ENCODE measurements at regions not wholly inside any gene's neighbourhood (a gene's known extent, or its start where the extent isn't known, plus 50 kb on each side); places are given as distances from the start of the nearest gene placed in this dataset.
A peak's percentile ranks its signal among the peaks of the same experiment; 100 is the strongest.
"Not testable (repeated sequence)": the region's sequence is repeated elsewhere in the genome, so short reads cannot be mapped to it uniquely, and the experiment has no call there.

GRCh38 chr12:46627686-46628085, 198.1 kb downstream of the SLC38A4 start:
- no peak for DNase-seq (ENCODE audit: low read depth)

- not testable (repeated sequence) for DNase-seq (ENCODE audit: low read depth)
Measured at GRCh38 chr12:46619474-46619873, 206.3 kb downstream of the SLC38A4 start.

GRCh38 chr12:46617737-46618136, 208.1 kb downstream of the SLC38A4 start:
- DNase-seq (ENCODE audit: low read depth): not testable (repeated sequence)

- no peak for DNase-seq (ENCODE audit: low read depth)
Measured at GRCh38 chr12:46617167-46617566, 208.6 kb downstream of the SLC38A4 start.

- DNase-seq (ENCODE audit: low read depth): no peak
Measured at GRCh38 chr12:46610754-46611153, 215.0 kb downstream of the SLC38A4 start.

- DNase-seq (ENCODE audit: low read depth): no peak
Measured at GRCh38 chr12:46609674-46610073, 216.1 kb downstream of the SLC38A4 start.

- DNase-seq (ENCODE audit: low read depth): no peak
Measured at GRCh38 chr12:46609273-46609623, 216.5 kb downstream of the SLC38A4 start.

- peak; percentile 49 for DNase-seq (ENCODE audit: low read depth)
Measured at GRCh38 chr12:46608431-46609272, 217.1 kb downstream of the SLC38A4 start.

- no peak for DNase-seq (ENCODE audit: low read depth)
Measured at GRCh38 chr12:46604684-46605083, 221.1 kb downstream of the SLC38A4 start.

GRCh38 chr12:46603776-46604456, 221.9 kb downstream of the SLC38A4 start:
- DNase-seq (ENCODE audit: low read depth): no peak

GRCh38 chr12:46602474-46602873, 223.3 kb downstream of the SLC38A4 start:
- no peak for DNase-seq (ENCODE audit: low read depth)

- no peak for DNase-seq (ENCODE audit: low read depth)
Measured at GRCh38 chr12:46590991-46591703, 218.6 kb upstream of the SLC38A2 start.

- DNase-seq (ENCODE audit: low read depth): peak; percentile 33
Measured at GRCh38 chr12:46585854-46586621, 213.5 kb upstream of the SLC38A2 start.

- DNase-seq (ENCODE audit: low read depth): not testable (repeated sequence)
Measured at GRCh38 chr12:46584098-46584497, 211.5 kb upstream of the SLC38A2 start.

GRCh38 chr12:46581990-46582389, 209.4 kb upstream of the SLC38A2 start:
- DNase-seq (ENCODE audit: low read depth): not testable (repeated sequence)

- no peak for DNase-seq (ENCODE audit: low read depth)
Measured at GRCh38 chr12:46580445-46580844, 207.9 kb upstream of the SLC38A2 start.

- DNase-seq (ENCODE audit: low read depth): no peak
Measured at GRCh38 chr12:46579474-46579873, 206.9 kb upstream of the SLC38A2 start.

- DNase-seq (ENCODE audit: low read depth): no peak
Measured at GRCh38 chr12:46578190-46578982, 205.8 kb upstream of the SLC38A2 start.

GRCh38 chr12:46577063-46577776, 204.6 kb upstream of the SLC38A2 start:
- DNase-seq (ENCODE audit: low read depth): no peak

- no peak for DNase-seq (ENCODE audit: low read depth)
Measured at GRCh38 chr12:46574847-46575246, 202.3 kb upstream of the SLC38A2 start.

Measured in LHCN-M2 (cell line).